Omental fat pad (tissue), 3 donors: ENCODE measurements at regions not wholly inside any gene's neighbourhood (a gene's known extent, or its start where the extent isn't known, plus 50 kb on each side); places are given as distances from the start of the nearest gene placed in this dataset.

Experiments
- ATAC-seq: fragments of 150-250 bp; one replicate; pipeline ENCODE4 v1.9.1; 2016; ENCODE audit warnings: mild to moderate bottlenecking, moderate library complexity; ENCODE audit not compliant: low FRiP score
- DNase-seq: peaks from one replicate; pipeline ENCODE4 v3.0.0-alpha.2; 2019; ENCODE audit warnings: low spot score
- TF ChIP-seq, protein P1 (sequence below), 3 donors: fragments of 450-650 bp; IDR thresholded peaks; one replicate each; pipeline ENCODE4 v1.5.1; 2016 to 2017; ENCODE audit warnings: antibody characterized with exemption in 3 of 3, mild to moderate bottlenecking in 3 of 3, moderate library complexity in 2 of 3

DNA sequence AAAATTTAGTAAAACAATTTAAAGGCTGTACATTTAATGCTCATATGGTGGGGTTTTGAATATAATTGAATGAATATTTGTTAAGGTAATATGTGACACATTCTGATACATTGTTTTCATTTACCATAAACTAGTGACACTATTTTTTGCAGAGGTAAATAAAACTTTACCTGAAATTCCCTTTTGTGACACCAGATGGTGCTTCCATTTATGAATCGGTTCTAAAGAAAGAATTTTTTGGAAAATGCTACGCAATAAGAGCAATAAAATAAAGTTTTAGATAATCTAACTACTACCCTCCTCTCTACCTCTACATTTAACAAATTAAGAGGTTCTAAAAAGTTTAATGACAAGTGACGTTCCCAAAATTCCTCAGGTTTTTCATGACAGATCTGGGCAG, 448.9 kb downstream of the MAGEB5 start:
- TF ChIP-seq, protein P1, sequence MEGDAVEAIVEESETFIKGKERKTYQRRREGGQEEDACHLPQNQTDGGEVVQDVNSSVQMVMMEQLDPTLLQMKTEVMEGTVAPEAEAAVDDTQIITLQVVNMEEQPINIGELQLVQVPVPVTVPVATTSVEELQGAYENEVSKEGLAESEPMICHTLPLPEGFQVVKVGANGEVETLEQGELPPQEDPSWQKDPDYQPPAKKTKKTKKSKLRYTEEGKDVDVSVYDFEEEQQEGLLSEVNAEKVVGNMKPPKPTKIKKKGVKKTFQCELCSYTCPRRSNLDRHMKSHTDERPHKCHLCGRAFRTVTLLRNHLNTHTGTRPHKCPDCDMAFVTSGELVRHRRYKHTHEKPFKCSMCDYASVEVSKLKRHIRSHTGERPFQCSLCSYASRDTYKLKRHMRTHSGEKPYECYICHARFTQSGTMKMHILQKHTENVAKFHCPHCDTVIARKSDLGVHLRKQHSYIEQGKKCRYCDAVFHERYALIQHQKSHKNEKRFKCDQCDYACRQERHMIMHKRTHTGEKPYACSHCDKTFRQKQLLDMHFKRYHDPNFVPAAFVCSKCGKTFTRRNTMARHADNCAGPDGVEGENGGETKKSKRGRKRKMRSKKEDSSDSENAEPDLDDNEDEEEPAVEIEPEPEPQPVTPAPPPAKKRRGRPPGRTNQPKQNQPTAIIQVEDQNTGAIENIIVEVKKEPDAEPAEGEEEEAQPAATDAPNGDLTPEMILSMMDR (IDR thresholded peaks at IDR 0.05), result no peak

GRCh38 chrX:26653050-26653449, 437.1 kb downstream of the MAGEB5 start:
- no peak for DNase-seq
- ATAC-seq, result no peak
- TF ChIP-seq, protein P1 (IDR thresholded peaks at IDR 0.05), result no peak

More for the DNA sequence above, 448.9 kb downstream of the MAGEB5 start:
- no peak for ATAC-seq
- DNase-seq, result no peak

GRCh38 chrX:26651755-26652154, 435.8 kb downstream of the MAGEB5 start:
- TF ChIP-seq, protein P1 (IDR thresholded peaks at IDR 0.05), result no peak
- DNase-seq (no peak), ATAC-seq (no peak)

GRCh38 chrX:26649534-26649933, 433.6 kb downstream of the MAGEB5 start:
- TF ChIP-seq, protein P1 (IDR thresholded peaks at IDR 0.05), result no peak
- no peak for DNase-seq
- no peak for ATAC-seq

- ATAC-seq (no peak), DNase-seq (no peak)
- TF ChIP-seq, protein P1 (IDR thresholded peaks at IDR 0.05), result no peak
These were observed 415.4 kb downstream of the MAGEB5 start for GRCh38 chrX:26631385-26631784.

GRCh38 chrX:26613956-26614355, 398.0 kb downstream of the MAGEB5 start:
- no peak for DNase-seq

DNA sequence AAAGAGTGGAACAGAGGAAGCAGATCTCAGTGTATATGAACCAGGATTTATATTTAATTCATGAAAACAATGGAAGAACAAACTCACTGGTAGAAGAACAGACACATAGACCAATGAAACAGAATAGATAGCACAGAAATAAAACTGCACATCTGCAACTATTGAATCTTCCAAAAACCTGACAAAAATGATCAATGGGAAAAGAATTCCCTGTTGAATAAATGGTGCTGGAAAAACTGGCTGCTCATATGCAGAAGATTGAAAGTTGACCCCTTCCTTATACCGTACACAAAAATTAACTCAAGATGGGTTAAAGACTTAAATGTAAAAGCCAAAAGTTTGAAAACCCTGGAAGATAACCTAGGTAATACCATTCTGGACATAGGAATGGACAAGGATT, 391.0 kb downstream of the MAGEB5 start:
- DNase-seq (no peak), ATAC-seq (no peak)
- TF ChIP-seq, protein P1 (IDR thresholded peaks at IDR 0.05), result no peak

More at GRCh38 chrX:26613956-26614355, 398.0 kb downstream of the MAGEB5 start:
- TF ChIP-seq, protein P1 (IDR thresholded peaks at IDR 0.05), result no peak
- ATAC-seq, result no peak
